ENCODE measurements at regions not wholly inside any gene's neighbourhood (a gene's known extent, or its start where the extent isn't known, plus 50 kb on each side); places are given as distances from the start of the nearest gene placed in this dataset.

DNA sequence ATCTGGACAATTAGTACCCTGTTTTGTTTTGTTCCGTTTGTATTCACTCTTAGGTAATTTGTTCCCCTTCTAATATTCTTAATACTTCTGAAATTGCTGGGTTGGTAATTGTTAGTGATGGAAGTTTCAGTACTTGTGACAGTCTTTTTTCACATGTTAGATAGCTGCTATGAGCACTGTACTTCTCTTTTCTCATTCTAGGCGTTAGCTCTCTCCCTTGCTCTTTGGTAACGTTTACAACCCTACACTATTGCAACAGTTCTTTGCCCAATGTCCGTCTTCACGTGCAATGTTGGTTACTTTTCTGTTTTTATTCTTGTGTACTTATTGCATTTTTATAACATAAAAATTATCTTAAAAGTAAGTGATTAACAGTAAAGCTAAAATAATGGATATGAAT, 1509.0 kb downstream of the MAT2B start:
- Histone ChIP-seq H2AK5ac (ENCODE audit: low read length) (no peak overlapping the region), H3K27ac (ENCODE audit: low read depth, low read length) (no peak overlapping the region), H3K4me1 (ENCODE audit: control insufficient read depth in 1 of 2, insufficient read depth in 2 of 2, low read length in 2 of 2) (no peaks in the 10 kb centered on the region), H3K18ac (ENCODE audit: low read length) (no peak overlapping the region), H4K8ac (ENCODE audit: low read depth, low read length) (no peak overlapping the region), H3K4me3 (ENCODE audit: low read depth, low read length) (no peak overlapping the region), H3K4me2 (ENCODE audit: low read length) (no peak overlapping the region), H2BK5ac (ENCODE audit: low read depth, low read length, poor library complexity) (no peak overlapping the region), H3K4ac (ENCODE audit: low read depth, low read length) (no peak overlapping the region), H3K79me2 (ENCODE audit: control insufficient read depth, insufficient read depth, low read length, poor library complexity) (no peaks in the 10 kb centered on the region), H3K27me3 (ENCODE audit: insufficient read depth, low read length) (no peaks in the 10 kb centered on the region), H4K91ac (ENCODE audit: low read depth, low read length) (no peak overlapping the region), H3K9ac (ENCODE audit: low read length) (no peak overlapping the region), H3K23ac (ENCODE audit: low read length) (no peak overlapping the region), H2BK120ac (ENCODE audit: insufficient read depth, low read length, poor library complexity) (no peak overlapping the region), H3K36me3 (ENCODE audit: control insufficient read depth in 1 of 2, insufficient read depth in 2 of 2, low read length in 2 of 2) (no peaks in the 10 kb centered on the region), H2AFZ (ENCODE audit: insufficient read depth, low read length, poor library complexity) (no peak overlapping the region), H3K79me1 (ENCODE audit: low read length) (no peaks in the 10 kb centered on the region), H2BK12ac (ENCODE audit: low read length) (no peak overlapping the region), H3K9me3 (ENCODE audit: insufficient read depth, low read depth, low read length) (no peaks in the 10 kb centered on the region), H3K14ac (ENCODE audit: low read length) (no peak overlapping the region), H4K12ac (ENCODE audit: low read depth, low read length) (no peak overlapping the region)
- WGBS (ENCODE audit: extremely low coverage, insufficient coverage, insufficient read length) = no CpG with 5 or more reads among the region's 5 CpGs
- no peak for DNase-seq

DNA sequence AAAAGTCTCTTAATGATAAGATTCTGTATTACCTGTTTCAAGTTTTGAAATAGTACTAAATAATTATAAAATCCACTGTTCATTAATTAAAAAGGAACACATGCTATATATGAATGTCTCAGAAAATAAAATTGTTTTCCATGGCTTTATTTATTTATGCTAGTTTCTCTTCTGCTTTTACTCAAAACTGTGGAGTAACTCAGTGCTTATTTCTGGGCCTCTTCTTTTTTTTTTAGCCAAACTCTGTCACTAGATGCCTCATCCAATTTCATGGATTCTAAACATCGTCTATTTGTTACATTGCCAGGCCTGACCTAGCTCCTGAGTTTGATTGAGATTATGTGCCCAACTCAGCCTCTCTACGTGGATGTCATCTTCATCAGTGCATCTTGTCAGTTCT, 1509.7 kb downstream of the MAT2B start:
- DNase-seq = no peak
- WGBS (ENCODE audit: extremely low coverage, insufficient coverage, insufficient read length) = no CpG with 5 or more reads among the region's 2 CpGs
- H2BK120ac ChIP-seq (ENCODE audit: insufficient read depth, low read length, poor library complexity) = no peak overlapping the region
- no peak overlapping the region for H3K9ac ChIP-seq (ENCODE audit: low read length)
- H3K79me2 ChIP-seq (ENCODE audit: control insufficient read depth, insufficient read depth, low read length, poor library complexity) = no peaks in the 10 kb centered on the region
- H3K9me3 ChIP-seq (ENCODE audit: insufficient read depth, low read depth, low read length) = no peaks in the 10 kb centered on the region
- H3K14ac ChIP-seq (ENCODE audit: low read length) = no peak overlapping the region
- H3K18ac ChIP-seq (ENCODE audit: low read length) = no peak overlapping the region
- no peaks in the 10 kb centered on the region for H3K36me3 ChIP-seq (ENCODE audit: control insufficient read depth in 1 of 2, insufficient read depth in 2 of 2, low read length in 2 of 2)
- no peak overlapping the region for H2BK12ac ChIP-seq (ENCODE audit: low read length)
- no peak overlapping the region for H2AFZ ChIP-seq (ENCODE audit: insufficient read depth, low read length, poor library complexity)
- H3K4me2 ChIP-seq (ENCODE audit: low read length) = no peak overlapping the region
- no peak overlapping the region for H4K12ac ChIP-seq (ENCODE audit: low read depth, low read length)
- no peak overlapping the region for H3K27ac ChIP-seq (ENCODE audit: low read depth, low read length)
- H3K4me1 ChIP-seq (ENCODE audit: control insufficient read depth in 1 of 2, insufficient read depth in 2 of 2, low read length in 2 of 2) = no peaks in the 10 kb centered on the region
- no peak overlapping the region for H4K8ac ChIP-seq (ENCODE audit: low read depth, low read length)
- H2AK5ac ChIP-seq (ENCODE audit: low read length) = no peak overlapping the region
- no peak overlapping the region for H2BK5ac ChIP-seq (ENCODE audit: low read depth, low read length, poor library complexity)
- H3K79me1 ChIP-seq (ENCODE audit: low read length) = no peaks in the 10 kb centered on the region
- H4K91ac ChIP-seq (ENCODE audit: low read depth, low read length) = no peak overlapping the region
- no peak overlapping the region for H3K23ac ChIP-seq (ENCODE audit: low read length)
- H3K4me3 ChIP-seq (ENCODE audit: low read depth, low read length) = no peak overlapping the region
- H3K4ac ChIP-seq (ENCODE audit: low read depth, low read length) = no peak overlapping the region
- H3K27me3 ChIP-seq (ENCODE audit: insufficient read depth, low read length) = no peaks in the 10 kb centered on the region

DNA sequence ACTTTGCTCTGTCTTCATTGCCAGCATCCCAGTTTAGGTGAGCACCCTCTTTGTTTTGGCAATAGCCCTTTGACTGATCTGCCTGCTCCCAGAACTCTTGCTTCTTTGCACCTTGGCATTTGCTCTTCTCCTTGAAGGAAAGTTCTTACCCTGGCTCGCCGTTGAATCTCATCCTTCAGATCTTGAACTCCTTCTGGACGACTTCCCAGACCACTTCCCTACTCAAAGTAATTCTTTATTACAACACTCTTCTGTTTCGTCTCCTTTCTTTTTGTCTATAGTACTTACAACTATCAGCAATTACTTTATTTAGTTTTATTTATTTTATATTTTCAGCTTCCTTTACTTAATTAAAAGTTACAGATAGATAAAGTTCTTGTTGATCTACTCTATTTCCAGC, 1510.1 kb downstream of the MAT2B start:
- no peaks in the 10 kb centered on the region for H3K79me1 ChIP-seq (ENCODE audit: low read length)
- H3K9ac ChIP-seq (ENCODE audit: low read length) = no peak overlapping the region
- no peaks in the 10 kb centered on the region for H3K4me1 ChIP-seq (ENCODE audit: control insufficient read depth in 1 of 2, insufficient read depth in 2 of 2, low read length in 2 of 2)
- no peaks in the 10 kb centered on the region for H3K36me3 ChIP-seq (ENCODE audit: control insufficient read depth in 1 of 2, insufficient read depth in 2 of 2, low read length in 2 of 2)
- H2BK5ac ChIP-seq (ENCODE audit: low read depth, low read length, poor library complexity) = no peak overlapping the region
- H3K4ac ChIP-seq (ENCODE audit: low read depth, low read length) = no peak overlapping the region
- H3K9me3 ChIP-seq (ENCODE audit: insufficient read depth, low read depth, low read length) = no peaks in the 10 kb centered on the region
- no CpG with 5 or more reads among the region's 4 CpGs for WGBS (ENCODE audit: extremely low coverage, insufficient coverage, insufficient read length)
- no peak overlapping the region for H2AK5ac ChIP-seq (ENCODE audit: low read length)
- H3K27ac ChIP-seq (ENCODE audit: low read depth, low read length) = no peak overlapping the region
- no peak overlapping the region for H4K91ac ChIP-seq (ENCODE audit: low read depth, low read length)
- H4K8ac ChIP-seq (ENCODE audit: low read depth, low read length) = no peak overlapping the region
- H3K79me2 ChIP-seq (ENCODE audit: control insufficient read depth, insufficient read depth, low read length, poor library complexity) = no peaks in the 10 kb centered on the region
- H2BK12ac ChIP-seq (ENCODE audit: low read length) = no peak overlapping the region
- no peak for DNase-seq
- no peaks in the 10 kb centered on the region for H3K27me3 ChIP-seq (ENCODE audit: insufficient read depth, low read length)
- no peak overlapping the region for H2AFZ ChIP-seq (ENCODE audit: insufficient read depth, low read length, poor library complexity)
- no peak overlapping the region for H3K23ac ChIP-seq (ENCODE audit: low read length)
- no peak overlapping the region for H3K14ac ChIP-seq (ENCODE audit: low read length)
- no peak overlapping the region for H2BK120ac ChIP-seq (ENCODE audit: insufficient read depth, low read length, poor library complexity)
- H4K12ac ChIP-seq (ENCODE audit: low read depth, low read length) = no peak overlapping the region
- H3K18ac ChIP-seq (ENCODE audit: low read length) = no peak overlapping the region
- H3K4me3 ChIP-seq (ENCODE audit: low read depth, low read length) = no peak overlapping the region
- H3K4me2 ChIP-seq (ENCODE audit: low read length) = no peak overlapping the region

DNA sequence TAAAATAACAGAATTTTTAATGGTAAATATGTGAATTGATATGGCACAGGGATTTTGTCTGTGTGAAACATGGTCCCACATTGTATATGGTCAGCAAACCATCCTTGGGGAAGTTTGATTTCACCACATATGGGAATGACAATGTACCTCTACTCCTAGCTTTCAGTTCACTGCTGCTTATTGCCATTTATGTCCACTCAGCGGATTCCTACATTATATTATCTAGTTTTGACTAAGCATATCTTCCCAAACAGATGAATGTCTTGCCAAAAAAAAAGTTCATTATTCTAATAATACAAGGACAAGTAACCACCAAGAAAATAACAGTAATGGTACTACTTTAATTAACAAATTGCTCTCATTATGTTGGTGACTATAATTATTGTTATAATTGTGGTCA, 1521.6 kb downstream of the MAT2B start:
- Histone ChIP-seq H3K27me3 (ENCODE audit: insufficient read depth, low read length) (no peaks in the 10 kb centered on the region), H3K9ac (ENCODE audit: low read length) (no peak overlapping the region), H2BK12ac (ENCODE audit: low read length) (no peak overlapping the region), H3K4me3 (ENCODE audit: low read depth, low read length) (no peak overlapping the region), H2BK5ac (ENCODE audit: low read depth, low read length, poor library complexity) (no peak overlapping the region), H2AK5ac (ENCODE audit: low read length) (no peak overlapping the region), H3K9me3 (ENCODE audit: insufficient read depth, low read depth, low read length) (no peaks in the 10 kb centered on the region), H3K79me1 (ENCODE audit: low read length) (no peaks in the 10 kb centered on the region), H3K18ac (ENCODE audit: low read length) (no peak overlapping the region), H3K4me1 (ENCODE audit: control insufficient read depth in 1 of 2, insufficient read depth in 2 of 2, low read length in 2 of 2) (no peaks in the 10 kb centered on the region), H3K23ac (ENCODE audit: low read length) (no peak overlapping the region), H3K14ac (ENCODE audit: low read length) (no peak overlapping the region), H2BK120ac (ENCODE audit: insufficient read depth, low read length, poor library complexity) (no peak overlapping the region), H4K91ac (ENCODE audit: low read depth, low read length) (no peak overlapping the region), H3K4ac (ENCODE audit: low read depth, low read length) (no peak overlapping the region), H3K27ac (ENCODE audit: low read depth, low read length) (no peak overlapping the region), H3K36me3 (ENCODE audit: control insufficient read depth in 1 of 2, insufficient read depth in 2 of 2, low read length in 2 of 2) (no peaks in the 10 kb centered on the region), H3K4me2 (ENCODE audit: low read length) (no peak overlapping the region), H4K12ac (ENCODE audit: low read depth, low read length) (no peak overlapping the region), H2AFZ (ENCODE audit: insufficient read depth, low read length, poor library complexity) (no peak overlapping the region), H4K8ac (ENCODE audit: low read depth, low read length) (no peak overlapping the region), H3K79me2 (ENCODE audit: control insufficient read depth, insufficient read depth, low read length, poor library complexity) (no peaks in the 10 kb centered on the region)
- WGBS (ENCODE audit: extremely low coverage, insufficient coverage, insufficient read length) = no CpG with 5 or more reads among the region's 1 CpG
- DNase-seq = no peak

Data from trophoblast cell (in vitro differentiated cells and primary cell).